Body of pancreas (tissue), 4 donors: ENCODE measurements at regions not wholly inside any gene's neighbourhood (a gene's known extent, or its start where the extent isn't known, plus 50 kb on each side); places are given as distances from the start of the nearest gene placed in this dataset.

Source experiments
- CTCF ChIP-seq, 7 experiments: fragments of 450-650 bp in 4 of 7; fragments of 200-600 bp in 3 of 7; sonication (generic) in 3 of 7; IDR thresholded peaks; one replicate each; pipeline ENCODE4 v1.5.1; 2016 to 2019; ENCODE audit warnings: antibody characterized with exemption in 7 of 7
- POLR2A ChIP-seq, 3 donors: fragments of 450-650 bp; IDR thresholded peaks; one replicate each; pipeline ENCODE4 v1.6.1; 2016; ENCODE audit warnings: antibody characterized with exemption in 3 of 3, mild to moderate bottlenecking in 2 of 3

GRCh38 chr1:208653426-208653825 lies 409.2 kb upstream of the PLXNA2 start:
- no peak for TF ChIP-seq CTCF (IDR thresholded peaks at IDR 0.05)
- TF ChIP-seq POLR2A (IDR thresholded peaks at IDR 0.05) = no peak
